ENCODE measurements at regions not wholly inside any gene's neighbourhood (a gene's known extent, or its start where the extent isn't known, plus 50 kb on each side); places are given as distances from the start of the nearest gene placed in this dataset.

- intact Hi-C loops (cut with micrococcal nuclease): loop anchor here in 1 of 2 donors (5.0 to 10.0 kb wide), 2 partner anchors 33 to 120 kb away; no protein-coding TSS in a partner anchor
- Mint-ChIP-seq H3K9me3 (no peaks in the 10 kb centered on the region), H3K36me3 (peaks cover 0 to 17% (median 0%) of the 10 kb centered on the region in 5 donors), H3K27me3 (no peaks in the 10 kb centered on the region), H3K4me1 (peaks cover 8 to 42% (median 10%) of the 10 kb centered on the region in 7 donors), H3K27ac (no peak overlapping the region), H3K4me3 (no peak overlapping the region)
- no peaks in the 10 kb centered on the region for H3K9me3 ChIP-seq (ENCODE audit: control insufficient read depth in 2 of 3, low read length in 3 of 3)
- no peaks in the 10 kb centered on the region for H3K27me3 ChIP-seq (ENCODE audit: control insufficient read depth in 2 of 2, insufficient read depth in 2 of 2, low read length in 2 of 2)
- ATAC-seq: no peak
- ChIA-PET CTCF (no interaction called here), POLR2A (interaction anchor here (0.6 kb wide), 2 partner anchors 10 to 15 kb away, joined by 3 to 4 read pairs; no protein-coding TSS in a partner anchor)
- DNase-seq: peak in 1 of 9 donors; percentile 3
- peaks cover 6 to 9% of the 10 kb centered on the region in 2 donors for H3K4me1 ChIP-seq (ENCODE audit: control insufficient read depth in 2 of 2, insufficient read depth in 2 of 2, low read length in 2 of 2)
- no peaks in the 10 kb centered on the region for H3K36me3 ChIP-seq (ENCODE audit: control insufficient read depth in 2 of 3, insufficient read depth in 3 of 3, low read length in 3 of 3)
- H3K27ac ChIP-seq (ENCODE audit: low read depth, low read length): no peak overlapping the region
- no peak overlapping the region for H3K4me3 ChIP-seq (ENCODE audit: low read length)
Observed at GRCh38 chr1:59025201-59025600, 241.4 kb upstream of the JUN start.

GRCh38 chr1:59025898-59026426 is 242.1 kb upstream of the JUN start:
- H3K27me3 Mint-ChIP-seq: no peaks in the 10 kb centered on the region
- Histone ChIP-seq H3K27ac (ENCODE audit: low read depth, low read length) (no peak overlapping the region), H3K4me3 (ENCODE audit: low read length) (no peak overlapping the region), H3K4me1 (ENCODE audit: control insufficient read depth in 2 of 2, insufficient read depth in 2 of 2, low read length in 2 of 2) (peaks cover 0 to 1% of the 10 kb centered on the region in 2 donors), H3K36me3 (ENCODE audit: control insufficient read depth in 2 of 3, insufficient read depth in 3 of 3, low read length in 3 of 3) (no peaks in the 10 kb centered on the region), H3K27me3 (ENCODE audit: control insufficient read depth in 2 of 2, insufficient read depth in 2 of 2, low read length in 2 of 2) (no peaks in the 10 kb centered on the region), H3K9me3 (ENCODE audit: control insufficient read depth in 2 of 3, low read length in 3 of 3) (no peaks in the 10 kb centered on the region)
- no peak for ATAC-seq
- H3K4me3 Mint-ChIP-seq: peak overlapping the region in 1 of 10 donors; percentile 31
- ChIA-PET CTCF (no interaction called here), POLR2A (interaction anchor here (0.7 kb wide), 1 partner anchor 222 kb away, joined by 3 read pairs; no protein-coding TSS in a partner anchor)
- H3K4me1 Mint-ChIP-seq: peaks cover 2 to 35% (median 2%) of the 10 kb centered on the region in 7 donors
- peaks cover 0 to 18% (median under 1%) of the 10 kb centered on the region in 5 donors for H3K36me3 Mint-ChIP-seq
- intact Hi-C loops (cut with micrococcal nuclease): loop anchor here in 1 of 2 donors (5.0 to 10.0 kb wide), 2 partner anchors 34 to 119 kb away; no protein-coding TSS in a partner anchor
- no peak for DNase-seq
- peaks cover 0 to under 1% (median 0%) of the 10 kb centered on the region in 11 donors for H3K9me3 Mint-ChIP-seq
- H3K27ac Mint-ChIP-seq: peak overlapping the region in 1 of 9 donors; percentile 90

GRCh38 chr1:59026472-59026948 is 242.7 kb upstream of the JUN start:
- Mint-ChIP-seq H3K4me3 (peak overlapping the region in 1 of 10 donors; percentile 31), H3K27ac (peak overlapping the region in 1 of 9 donors; percentile 90), H3K9me3 (peaks cover 0 to 4% (median 0%) of the 10 kb centered on the region in 11 donors), H3K36me3 (peaks cover 0 to 24% (median 3%) of the 10 kb centered on the region in 5 donors), H3K4me1 (peaks cover 0 to 32% (median 0%) of the 10 kb centered on the region in 7 donors), H3K27me3 (no peaks in the 10 kb centered on the region)
- no peaks in the 10 kb centered on the region for H3K4me1 ChIP-seq (ENCODE audit: control insufficient read depth in 2 of 2, insufficient read depth in 2 of 2, low read length in 2 of 2)
- POLR2A ChIA-PET: interaction anchor here (0.7 kb wide), 1 partner anchor 222 kb away, joined by 3 read pairs; no protein-coding TSS in a partner anchor
- H3K27ac ChIP-seq (ENCODE audit: low read depth, low read length): no peak overlapping the region
- H3K4me3 ChIP-seq (ENCODE audit: low read length): no peak overlapping the region
- no peaks in the 10 kb centered on the region for H3K27me3 ChIP-seq (ENCODE audit: control insufficient read depth in 2 of 2, insufficient read depth in 2 of 2, low read length in 2 of 2)
- ATAC-seq (no peak), DNase-seq (no peak)
- intact Hi-C loops (cut with micrococcal nuclease): loop anchor here in 1 of 2 donors (5.0 to 10.0 kb wide), 2 partner anchors 34 to 118 kb away; no protein-coding TSS in a partner anchor
- H3K36me3 ChIP-seq (ENCODE audit: control insufficient read depth in 2 of 3, insufficient read depth in 3 of 3, low read length in 3 of 3): no peaks in the 10 kb centered on the region
- CTCF ChIA-PET: no interaction called here
- no peaks in the 10 kb centered on the region for H3K9me3 ChIP-seq (ENCODE audit: control insufficient read depth in 2 of 3, low read length in 3 of 3)

GRCh38 chr1:59027177-59027576 is 243.3 kb upstream of the JUN start:
- ATAC-seq (no peak), DNase-seq (no peak)
- intact Hi-C loops (cut with micrococcal nuclease): loop anchor here in 1 of 2 donors (5.0 to 10.0 kb wide), 2 partner anchors 35 to 118 kb away; no protein-coding TSS in a partner anchor
- no peaks in the 10 kb centered on the region for H3K27me3 Mint-ChIP-seq
- Histone ChIP-seq H3K27me3 (ENCODE audit: control insufficient read depth in 2 of 2, insufficient read depth in 2 of 2, low read length in 2 of 2) (no peaks in the 10 kb centered on the region), H3K9me3 (ENCODE audit: control insufficient read depth in 2 of 3, low read length in 3 of 3) (no peaks in the 10 kb centered on the region), H3K36me3 (ENCODE audit: control insufficient read depth in 2 of 3, insufficient read depth in 3 of 3, low read length in 3 of 3) (no peaks in the 10 kb centered on the region), H3K27ac (ENCODE audit: low read depth, low read length) (no peak overlapping the region), H3K4me3 (ENCODE audit: low read length) (no peak overlapping the region), H3K4me1 (ENCODE audit: control insufficient read depth in 2 of 2, insufficient read depth in 2 of 2, low read length in 2 of 2) (no peaks in the 10 kb centered on the region)
- H3K36me3 Mint-ChIP-seq: peaks cover 0 to 25% (median 3%) of the 10 kb centered on the region in 5 donors
- H3K9me3 Mint-ChIP-seq: peaks cover 0 to 4% (median 0%) of the 10 kb centered on the region in 11 donors
- POLR2A ChIA-PET: no interaction called here
- no peak overlapping the region for H3K4me3 Mint-ChIP-seq
- peaks cover 0 to 29% (median 0%) of the 10 kb centered on the region in 7 donors for H3K4me1 Mint-ChIP-seq
- CTCF ChIA-PET: no interaction called here
- peak overlapping the region in 1 of 9 donors; percentile 90 for H3K27ac Mint-ChIP-seq

GRCh38 chr1:59028048-59028447 is 244.2 kb upstream of the JUN start:
- no peaks in the 10 kb centered on the region for H3K27me3 Mint-ChIP-seq
- peaks cover 0 to 24% (median 0%) of the 10 kb centered on the region in 7 donors for H3K4me1 Mint-ChIP-seq
- H3K36me3 Mint-ChIP-seq: peaks cover 0 to 26% (median 3%) of the 10 kb centered on the region in 5 donors
- H3K4me1 ChIP-seq (ENCODE audit: control insufficient read depth in 2 of 2, insufficient read depth in 2 of 2, low read length in 2 of 2): no peaks in the 10 kb centered on the region
- no peak overlapping the region for H3K27ac Mint-ChIP-seq
- H3K27me3 ChIP-seq (ENCODE audit: control insufficient read depth in 2 of 2, insufficient read depth in 2 of 2, low read length in 2 of 2): no peaks in the 10 kb centered on the region
- CTCF ChIA-PET: no interaction called here
- intact Hi-C loops (cut with micrococcal nuclease): loop anchor here in 1 of 2 donors (5.0 to 10.0 kb wide), 2 partner anchors 36 to 117 kb away; no protein-coding TSS in a partner anchor
- ATAC-seq (no peak), DNase-seq (no peak)
- POLR2A ChIA-PET: no interaction called here
- no peak overlapping the region for H3K4me3 Mint-ChIP-seq
- no peak overlapping the region for H3K4me3 ChIP-seq (ENCODE audit: low read length)
- no peaks in the 10 kb centered on the region for H3K36me3 ChIP-seq (ENCODE audit: control insufficient read depth in 2 of 3, insufficient read depth in 3 of 3, low read length in 3 of 3)
- H3K27ac ChIP-seq (ENCODE audit: low read depth, low read length): no peak overlapping the region
- no peaks in the 10 kb centered on the region for H3K9me3 ChIP-seq (ENCODE audit: control insufficient read depth in 2 of 3, low read length in 3 of 3)
- peaks cover 0 to 4% (median 0%) of the 10 kb centered on the region in 11 donors for H3K9me3 Mint-ChIP-seq

GRCh38 chr1:59029411-59030167 is 245.7 kb upstream of the JUN start:
- Mint-ChIP-seq H3K4me1 (peaks cover 0 to 23% (median 0%) of the 10 kb centered on the region in 7 donors), H3K9me3 (peaks cover 0 to 4% (median 0%) of the 10 kb centered on the region in 11 donors), H3K4me3 (no peak overlapping the region), H3K27ac (no peak overlapping the region), H3K36me3 (peaks cover 0 to 28% (median 3%) of the 10 kb centered on the region in 5 donors), H3K27me3 (no peaks in the 10 kb centered on the region)
- H3K36me3 ChIP-seq (ENCODE audit: control insufficient read depth in 2 of 3, insufficient read depth in 3 of 3, low read length in 3 of 3): no peaks in the 10 kb centered on the region
- H3K9me3 ChIP-seq (ENCODE audit: control insufficient read depth in 2 of 3, low read length in 3 of 3): no peaks in the 10 kb centered on the region
- POLR2A ChIA-PET: no interaction called here
- H3K4me3 ChIP-seq (ENCODE audit: low read length): no peak overlapping the region
- ATAC-seq: no peak
- DNase-seq: no peak
- no peak overlapping the region for H3K27ac ChIP-seq (ENCODE audit: low read depth, low read length)
- no peaks in the 10 kb centered on the region for H3K4me1 ChIP-seq (ENCODE audit: control insufficient read depth in 2 of 2, insufficient read depth in 2 of 2, low read length in 2 of 2)
- CTCF ChIA-PET: no interaction called here
- no peaks in the 10 kb centered on the region for H3K27me3 ChIP-seq (ENCODE audit: control insufficient read depth in 2 of 2, insufficient read depth in 2 of 2, low read length in 2 of 2)
- intact Hi-C loops (cut with micrococcal nuclease): loop anchor here in 1 of 2 donors (5.0 to 10.0 kb wide), 2 partner anchors 37 to 115 kb away; no protein-coding TSS in a partner anchor
